Stimulated activated CD8-positive, alpha-beta memory T cell treated with anti-CD3 and anti-CD28 coated beads, Interleukin-15, amount 100 ng/mL, for 1 hour (primary cell): ENCODE measurements at regions not wholly inside any gene's neighbourhood (a gene's known extent, or its start where the extent isn't known, plus 50 kb on each side); places are given as distances from the start of the nearest gene placed in this dataset.
"Not testable (repeated sequence)": the region's sequence is repeated elsewhere in the genome, so short reads cannot be mapped to it uniquely, and the experiment has no call there.

ENCODE experiments used
- DNase-seq: peaks from one replicate; pipeline ENCODE4 v3.0.0-alpha.2; 2020; ENCODE audit warnings: low read depth

- no peak for DNase-seq
These were observed 578.7 kb upstream of the NETO1 start for GRCh38 chr18:73446502-73446901.

GRCh38 chr18:73431620-73432019 lies 563.8 kb upstream of the NETO1 start:
- no peak for DNase-seq

GRCh38 chr18:73421010-73421409 lies 553.2 kb upstream of the NETO1 start:
- DNase-seq: no peak

GRCh38 chr18:73419531-73419930 lies 551.7 kb upstream of the NETO1 start:
- DNase-seq: no peak

GRCh38 chr18:73414598-73414997 lies 546.8 kb upstream of the NETO1 start:
- DNase-seq: no peak

GRCh38 chr18:73414069-73414468 lies 546.3 kb upstream of the NETO1 start:
- DNase-seq: no peak

GRCh38 chr18:73409242-73409641 lies 541.5 kb upstream of the NETO1 start:
- no peak for DNase-seq

GRCh38 chr18:73408469-73408868 lies 540.7 kb upstream of the NETO1 start:
- no peak for DNase-seq

GRCh38 chr18:73407506-73407905 lies 539.7 kb upstream of the NETO1 start:
- DNase-seq: no peak

GRCh38 chr18:73384246-73384645 lies 516.5 kb upstream of the NETO1 start:
- DNase-seq: no peak

- no peak for DNase-seq
These were observed 513.9 kb upstream of the NETO1 start for GRCh38 chr18:73381699-73382036.

GRCh38 chr18:73381016-73381698 lies 513.4 kb upstream of the NETO1 start:
- DNase-seq: no peak

GRCh38 chr18:73366713-73367112 lies 498.9 kb upstream of the NETO1 start:
- no peak for DNase-seq

GRCh38 chr18:73365018-73365417 lies 497.2 kb upstream of the NETO1 start:
- DNase-seq: no peak

GRCh38 chr18:73355121-73355520 lies 487.3 kb upstream of the NETO1 start:
- no peak for DNase-seq

- DNase-seq: no peak
These were observed 484.8 kb upstream of the NETO1 start for GRCh38 chr18:73352546-73352945.

GRCh38 chr18:73340135-73340977 lies 472.6 kb upstream of the NETO1 start:
- no peak for DNase-seq

- DNase-seq: no peak
These were observed 463.5 kb upstream of the NETO1 start for GRCh38 chr18:73331212-73331772.

- not testable (repeated sequence) for DNase-seq
These were observed 462.3 kb upstream of the NETO1 start for GRCh38 chr18:73330106-73330505.

- DNase-seq: not testable (repeated sequence)
These were observed 456.5 kb upstream of the NETO1 start for GRCh38 chr18:73324187-73324831.

GRCh38 chr18:73318739-73319479 lies 451.1 kb upstream of the NETO1 start:
- no peak for DNase-seq

GRCh38 chr18:73316513-73316912 lies 448.7 kb upstream of the NETO1 start:
- no peak for DNase-seq
